Umbilical cord (tissue), 1 donor: ENCODE measurements at regions not wholly inside any gene's neighbourhood (a gene's known extent, or its start where the extent isn't known, plus 50 kb on each side); places are given as distances from the start of the nearest gene placed in this dataset.

Source experiments
- DNase-seq: peaks from one replicate; pipeline ENCODE4 v3.0.0-alpha.2; 2015; ENCODE audit warnings: low spot score

- DNase-seq: no peak
These were observed 60.1 kb upstream of the ARID5B start for GRCh38 chr10:61841338-61841875.

- peak; percentile 59 for DNase-seq
These were observed 58.6 kb upstream of the ARID5B start for GRCh38 chr10:61842755-61843497.

DNA sequence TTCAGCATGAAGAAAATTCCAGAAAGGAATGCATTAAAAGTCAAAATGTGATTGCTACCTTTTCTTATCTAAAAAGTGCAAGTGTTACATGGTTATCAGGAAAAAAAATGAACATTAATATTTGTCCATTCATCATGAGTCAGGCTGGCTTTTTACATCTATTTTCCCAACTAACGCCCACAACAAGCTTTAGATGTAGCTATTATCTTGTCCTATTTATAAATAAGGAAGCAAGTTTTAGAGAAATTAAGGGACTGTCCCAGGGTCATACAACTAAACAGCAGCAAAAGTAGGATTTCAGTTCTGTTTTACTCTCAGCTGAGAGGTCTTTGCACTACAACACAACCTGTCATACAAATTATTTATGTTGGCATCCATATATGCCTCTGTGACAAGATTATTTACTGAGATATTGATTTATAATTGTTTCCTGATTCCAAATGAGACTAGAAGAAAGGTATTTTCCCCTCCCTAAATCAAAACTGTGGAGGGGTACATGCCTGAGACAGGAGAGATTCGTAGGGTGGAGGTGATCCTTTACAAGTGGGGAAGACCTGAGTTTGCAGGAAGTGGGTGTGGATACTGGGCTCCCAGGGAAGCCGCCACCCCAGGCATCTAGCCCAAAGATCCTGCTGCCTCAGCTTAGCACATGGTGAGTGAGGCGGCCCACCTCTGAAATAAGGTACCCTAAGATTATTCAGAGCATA lies 57.2 kb upstream of the ARID5B start:
- DNase-seq: no peak

GRCh38 chr10:61845196-61845949 lies 56.1 kb upstream of the ARID5B start:
- no peak for DNase-seq

- no peak for DNase-seq
These were observed 55.6 kb upstream of the ARID5B start for GRCh38 chr10:61845950-61846268.

GRCh38 chr10:61846370-61847031 lies 55.0 kb upstream of the ARID5B start:
- DNase-seq: no peak

GRCh38 chr10:61847087-61847486 lies 54.4 kb upstream of the ARID5B start:
- DNase-seq: no peak

DNA sequence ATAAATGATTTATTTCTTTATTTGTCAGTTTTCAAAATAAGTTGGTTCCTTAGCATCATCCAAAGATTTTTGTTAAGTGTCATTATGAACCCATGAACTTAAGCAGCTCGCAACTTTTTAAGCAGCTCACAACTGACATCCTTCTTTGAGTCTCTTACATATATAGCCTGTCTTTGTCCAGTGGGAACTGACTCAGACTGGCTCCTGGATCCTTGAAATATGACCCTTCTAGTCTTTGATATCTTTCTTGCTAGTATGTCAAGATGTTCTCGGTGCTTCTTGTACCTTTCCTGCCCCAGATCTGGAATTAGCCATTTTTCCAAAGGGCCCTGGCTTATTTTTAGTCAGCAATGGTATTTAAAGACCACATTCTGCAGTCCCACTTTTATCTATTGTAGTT lies 53.9 kb upstream of the ARID5B start:
- no peak for DNase-seq

- DNase-seq: no peak
These were observed 51.1 kb upstream of the ARID5B start for GRCh38 chr10:61850376-61850775.
